ENCODE measurements at regions not wholly inside any gene's neighbourhood (a gene's known extent, or its start where the extent isn't known, plus 50 kb on each side); places are given as distances from the start of the nearest gene placed in this dataset.

DNA sequence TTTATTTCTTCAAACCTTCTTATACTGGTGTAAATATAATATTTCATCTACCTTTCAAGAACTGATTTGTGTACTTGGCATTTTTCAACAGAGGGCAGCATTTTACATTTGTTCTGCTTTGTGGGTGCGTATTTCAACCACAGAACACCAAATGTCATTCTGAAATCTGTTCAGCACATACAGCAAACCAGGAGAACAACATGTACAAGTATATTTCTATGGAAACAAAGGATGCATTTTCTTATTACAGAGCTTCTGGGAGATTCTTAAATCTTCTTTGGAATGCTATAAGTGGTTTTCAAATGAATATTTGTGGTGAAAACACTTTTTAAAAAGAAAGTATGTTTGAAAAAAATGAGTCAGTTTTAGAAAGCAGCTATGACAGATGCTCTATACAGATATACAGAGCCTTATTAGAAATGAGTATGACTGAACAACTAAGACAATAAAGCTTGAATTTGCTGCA lies 946.0 kb downstream of the FAM181B start:
- TF ChIP-seq CTCF (IDR thresholded peaks at IDR 0.05; ENCODE audit: low read depth, low read length, missing input control) (peak; percentile 15), EGR1 (IDR thresholded peaks at IDR 0.05; ENCODE audit: low read depth in 2 of 2) (no peak), RAD21 (IDR thresholded peaks at IDR 0.05) (peak; percentile 59 to 67), TAF1 (conservative IDR thresholded peaks at IDR 0.05) (no peak), GABPA (IDR thresholded peaks at IDR 0.05 in 1 of 2, conservative IDR thresholded peaks at IDR 0.05 in 1 of 2) (no peak), MAX (IDR thresholded peaks at IDR 0.05) (no peak), SP1 (IDR thresholded peaks at IDR 0.05) (no peak), REST (IDR thresholded peaks at IDR 0.05) (no peak), JUND (IDR thresholded peaks at IDR 0.05) (no peak), HNF4A (conservative IDR thresholded peaks at IDR 0.05) (no peak)

Measured in liver (tissue), 3 donors.